Fibroblast of lung (primary cell): ENCODE measurements at regions not wholly inside any gene's neighbourhood (a gene's known extent, or its start where the extent isn't known, plus 50 kb on each side); places are given as distances from the start of the nearest gene placed in this dataset.

Experiments used
- CTCF ChIP-seq, 2 donors: IDR thresholded peaks in 1 of 2; conservative IDR thresholded peaks in 1 of 2; 1 replicate in 1 of 2; 2 replicates in 1 of 2; pipeline ENCODE4 v1.5.1; 2011 to 2012; ENCODE audit warnings: low read length in 2 of 2, control low read depth in 1 of 2, inconsistent platforms in 1 of 2, low read depth in 1 of 2, mild to moderate bottlenecking in 1 of 2
- EZH2 ChIP-seq: IDR thresholded peaks from 2 replicates; pipeline ENCODE4 v1.5.1; 2012; ENCODE audit warnings: low read length, control low read depth, mild to moderate bottlenecking; ENCODE audit errors: missing control alignments

GRCh38 chr10:44301781-44302355 is 83.0 kb downstream of the CXCL12 start:
- TF ChIP-seq CTCF (conservative IDR thresholded peaks at IDR 0.05 in 1 of 2, IDR thresholded peaks at IDR 0.05 in 1 of 2; ENCODE audit: low read depth in 1 of 2, low read length in 2 of 2) (no peak), EZH2 (no peak)
